ENCODE measurements at regions not wholly inside any gene's neighbourhood (a gene's known extent, or its start where the extent isn't known, plus 50 kb on each side); places are given as distances from the start of the nearest gene placed in this dataset.
"Not testable (repeated sequence)": the region's sequence is repeated elsewhere in the genome, so short reads cannot be mapped to it uniquely, and the experiment has no call there.

- no peak overlapping the region for H3K27ac ChIP-seq (ENCODE audit: low read length)
- no peak overlapping the region for H2AFZ ChIP-seq (ENCODE audit: low read length)
- no peaks in the 10 kb centered on the region for H3K9me3 ChIP-seq (ENCODE audit: low read length)
Observed at GRCh38 chr3:148493631-148494030, 204.1 kb upstream of the AGTR1 start.

GRCh38 chr3:148494451-148494850 is 203.3 kb upstream of the AGTR1 start:
- Histone ChIP-seq H3K27me3 (ENCODE audit: low read length) (no peaks in the 10 kb centered on the region), H2AFZ (ENCODE audit: low read length) (no peak overlapping the region), H3K9me2 (replicated peaks; ENCODE audit: insufficient read depth, low read length) (no peaks in the 10 kb centered on the region), H3K4me2 (ENCODE audit: low read depth, low read length, poor library complexity, severe bottlenecking) (no peak overlapping the region), H3K27ac (ENCODE audit: low read length) (no peak overlapping the region), H3K4me3 (ENCODE audit: low read length) (no peak overlapping the region), H3K79me2 (ENCODE audit: low read length) (no peaks in the 10 kb centered on the region), H3K4me1 (ENCODE audit: low read length) (no peaks in the 10 kb centered on the region), H3K9ac (ENCODE audit: low read length) (no peak overlapping the region), H3K36me3 (ENCODE audit: insufficient read depth, low read length) (no peaks in the 10 kb centered on the region), H3K9me3 (ENCODE audit: low read length) (no peaks in the 10 kb centered on the region), H4K20me1 (ENCODE audit: insufficient read depth, low read depth, low read length) (no peaks in the 10 kb centered on the region)
- no peak for DNase-seq

More at GRCh38 chr3:148493631-148494030, 204.1 kb upstream of the AGTR1 start:
- no peak for DNase-seq
- no peak overlapping the region for H3K4me3 ChIP-seq (ENCODE audit: low read length)
- H3K9me2 ChIP-seq (replicated peaks; ENCODE audit: insufficient read depth, low read length): no peaks in the 10 kb centered on the region
- no peaks in the 10 kb centered on the region for H4K20me1 ChIP-seq (ENCODE audit: insufficient read depth, low read depth, low read length)
- H3K79me2 ChIP-seq (ENCODE audit: low read length): no peaks in the 10 kb centered on the region
- H3K36me3 ChIP-seq (ENCODE audit: insufficient read depth, low read length): no peaks in the 10 kb centered on the region
- no peak overlapping the region for H3K4me2 ChIP-seq (ENCODE audit: low read depth, low read length, poor library complexity, severe bottlenecking)
- H3K4me1 ChIP-seq (ENCODE audit: low read length): no peaks in the 10 kb centered on the region
- H3K27me3 ChIP-seq (ENCODE audit: low read length): no peaks in the 10 kb centered on the region
- no peak overlapping the region for H3K9ac ChIP-seq (ENCODE audit: low read length)

- Histone ChIP-seq H3K9ac (ENCODE audit: low read length) (no peak overlapping the region), H3K4me1 (ENCODE audit: low read length) (no peaks in the 10 kb centered on the region), H3K9me3 (ENCODE audit: low read length) (no peaks in the 10 kb centered on the region), H3K79me2 (ENCODE audit: low read length) (no peaks in the 10 kb centered on the region), H3K27me3 (ENCODE audit: low read length) (no peaks in the 10 kb centered on the region), H3K27ac (ENCODE audit: low read length) (no peak overlapping the region), H4K20me1 (ENCODE audit: insufficient read depth, low read depth, low read length) (no peaks in the 10 kb centered on the region), H3K9me2 (replicated peaks; ENCODE audit: insufficient read depth, low read length) (no peaks in the 10 kb centered on the region), H2AFZ (ENCODE audit: low read length) (no peak overlapping the region), H3K36me3 (ENCODE audit: insufficient read depth, low read length) (no peaks in the 10 kb centered on the region), H3K4me3 (ENCODE audit: low read length) (no peak overlapping the region), H3K4me2 (ENCODE audit: low read depth, low read length, poor library complexity, severe bottlenecking) (no peak overlapping the region)
- DNase-seq: no peak
Observed at GRCh38 chr3:148500881-148501280, 196.8 kb upstream of the AGTR1 start.

GRCh38 chr3:148510116-148510515 is 187.6 kb upstream of the AGTR1 start:
- no peak for DNase-seq
- H3K4me2 ChIP-seq (ENCODE audit: low read depth, low read length, poor library complexity, severe bottlenecking): no peak overlapping the region

GRCh38 chr3:148510561-148510960 is 187.1 kb upstream of the AGTR1 start:
- H3K27ac ChIP-seq (ENCODE audit: low read length): no peak overlapping the region
- H3K27me3 ChIP-seq (ENCODE audit: low read length): no peaks in the 10 kb centered on the region
- no peak overlapping the region for H2AFZ ChIP-seq (ENCODE audit: low read length)
- H3K4me1 ChIP-seq (ENCODE audit: low read length): no peaks in the 10 kb centered on the region
- no peak for DNase-seq
- no peaks in the 10 kb centered on the region for H3K79me2 ChIP-seq (ENCODE audit: low read length)
- no peak overlapping the region for H3K4me3 ChIP-seq (ENCODE audit: low read length)
- H3K9me2 ChIP-seq (replicated peaks; ENCODE audit: insufficient read depth, low read length): no peaks in the 10 kb centered on the region
- H3K4me2 ChIP-seq (ENCODE audit: low read depth, low read length, poor library complexity, severe bottlenecking): no peak overlapping the region
- no peaks in the 10 kb centered on the region for H3K36me3 ChIP-seq (ENCODE audit: insufficient read depth, low read length)
- H4K20me1 ChIP-seq (ENCODE audit: insufficient read depth, low read depth, low read length): no peaks in the 10 kb centered on the region
- H3K9me3 ChIP-seq (ENCODE audit: low read length): no peaks in the 10 kb centered on the region
- H3K9ac ChIP-seq (ENCODE audit: low read length): no peak overlapping the region

More at GRCh38 chr3:148510116-148510515, 187.6 kb upstream of the AGTR1 start:
- Histone ChIP-seq H3K36me3 (ENCODE audit: insufficient read depth, low read length) (no peaks in the 10 kb centered on the region), H3K9me2 (replicated peaks; ENCODE audit: insufficient read depth, low read length) (no peaks in the 10 kb centered on the region), H3K9ac (ENCODE audit: low read length) (no peak overlapping the region), H3K79me2 (ENCODE audit: low read length) (no peaks in the 10 kb centered on the region), H3K27ac (ENCODE audit: low read length) (no peak overlapping the region), H3K4me3 (ENCODE audit: low read length) (no peak overlapping the region), H3K9me3 (ENCODE audit: low read length) (no peaks in the 10 kb centered on the region), H2AFZ (ENCODE audit: low read length) (no peak overlapping the region), H4K20me1 (ENCODE audit: insufficient read depth, low read depth, low read length) (no peaks in the 10 kb centered on the region), H3K4me1 (ENCODE audit: low read length) (no peaks in the 10 kb centered on the region), H3K27me3 (ENCODE audit: low read length) (no peaks in the 10 kb centered on the region)

GRCh38 chr3:148512648-148513047 is 185.1 kb upstream of the AGTR1 start:
- Histone ChIP-seq H3K4me2 (ENCODE audit: low read depth, low read length, poor library complexity, severe bottlenecking) (no peak overlapping the region), H3K27me3 (ENCODE audit: low read length) (no peaks in the 10 kb centered on the region)
- no peak for DNase-seq

GRCh38 chr3:148513096-148513543 is 184.6 kb upstream of the AGTR1 start:
- Histone ChIP-seq H3K36me3 (ENCODE audit: insufficient read depth, low read length) (no peaks in the 10 kb centered on the region), H3K9me3 (ENCODE audit: low read length) (no peaks in the 10 kb centered on the region), H3K9me2 (replicated peaks; ENCODE audit: insufficient read depth, low read length) (0 out of 2 replicates have a peak, but pooled peaks cover 3% of the 10 kb centered on the region), H3K4me1 (ENCODE audit: low read length) (no peaks in the 10 kb centered on the region), H4K20me1 (ENCODE audit: insufficient read depth, low read depth, low read length) (no peaks in the 10 kb centered on the region), H3K79me2 (ENCODE audit: low read length) (no peaks in the 10 kb centered on the region), H3K27ac (ENCODE audit: low read length) (no peak overlapping the region), H3K4me2 (ENCODE audit: low read depth, low read length, poor library complexity, severe bottlenecking) (no peak overlapping the region), H3K27me3 (ENCODE audit: low read length) (no peaks in the 10 kb centered on the region), H3K9ac (ENCODE audit: low read length) (no peak overlapping the region), H2AFZ (ENCODE audit: low read length) (no peak overlapping the region), H3K4me3 (ENCODE audit: low read length) (no peak overlapping the region)
- no peak for DNase-seq

More at GRCh38 chr3:148512648-148513047, 185.1 kb upstream of the AGTR1 start:
- Histone ChIP-seq H3K4me1 (ENCODE audit: low read length) (no peaks in the 10 kb centered on the region), H3K9me3 (ENCODE audit: low read length) (no peaks in the 10 kb centered on the region), H3K9me2 (replicated peaks; ENCODE audit: insufficient read depth, low read length) (0 out of 2 replicates have a peak, but pooled peaks cover 3% of the 10 kb centered on the region), H2AFZ (ENCODE audit: low read length) (no peak overlapping the region), H3K79me2 (ENCODE audit: low read length) (no peaks in the 10 kb centered on the region), H4K20me1 (ENCODE audit: insufficient read depth, low read depth, low read length) (no peaks in the 10 kb centered on the region), H3K9ac (ENCODE audit: low read length) (no peak overlapping the region), H3K27ac (ENCODE audit: low read length) (no peak overlapping the region), H3K36me3 (ENCODE audit: insufficient read depth, low read length) (no peaks in the 10 kb centered on the region), H3K4me3 (ENCODE audit: low read length) (no peak overlapping the region)

- Histone ChIP-seq H4K20me1 (ENCODE audit: insufficient read depth, low read depth, low read length) (no peaks in the 10 kb centered on the region), H3K9me3 (ENCODE audit: low read length) (no peaks in the 10 kb centered on the region), H3K79me2 (ENCODE audit: low read length) (no peaks in the 10 kb centered on the region), H3K9me2 (replicated peaks; ENCODE audit: insufficient read depth, low read length) (0 out of 2 replicates have a peak, but pooled peaks cover 3% of the 10 kb centered on the region), H3K9ac (ENCODE audit: low read length) (no peak overlapping the region), H3K4me3 (ENCODE audit: low read length) (no peak overlapping the region), H3K4me2 (ENCODE audit: low read depth, low read length, poor library complexity, severe bottlenecking) (no peak overlapping the region), H3K27ac (ENCODE audit: low read length) (no peak overlapping the region), H3K4me1 (ENCODE audit: low read length) (no peaks in the 10 kb centered on the region), H3K36me3 (ENCODE audit: insufficient read depth, low read length) (no peaks in the 10 kb centered on the region), H2AFZ (ENCODE audit: low read length) (no peak overlapping the region), H3K27me3 (ENCODE audit: low read length) (no peaks in the 10 kb centered on the region)
- DNase-seq: no peak
Observed at GRCh38 chr3:148518520-148518919, 179.2 kb upstream of the AGTR1 start.

GRCh38 chr3:148525621-148526020 is 172.1 kb upstream of the AGTR1 start:
- H3K79me2 ChIP-seq (ENCODE audit: low read length); H3K36me3 ChIP-seq (ENCODE audit: insufficient read depth, low read length); H3K4me3 ChIP-seq (ENCODE audit: low read length); DNase-seq; H3K9ac ChIP-seq (ENCODE audit: low read length); H3K27me3 ChIP-seq (ENCODE audit: low read length); H3K4me2 ChIP-seq (ENCODE audit: low read depth, low read length, poor library complexity, severe bottlenecking); H3K27ac ChIP-seq (ENCODE audit: low read length); H2AFZ ChIP-seq (ENCODE audit: low read length); H3K4me1 ChIP-seq (ENCODE audit: low read length); H4K20me1 ChIP-seq (ENCODE audit: insufficient read depth, low read depth, low read length); H3K9me3 ChIP-seq (ENCODE audit: low read length); H3K9me2 ChIP-seq (replicated peaks; ENCODE audit: insufficient read depth, low read length): not testable (repeated sequence)

All from Karpas-422 (cell line).